H9 (cell line): ENCODE measurements at regions not wholly inside any gene's neighbourhood (a gene's known extent, or its start where the extent isn't known, plus 50 kb on each side); places are given as distances from the start of the nearest gene placed in this dataset.

ENCODE experiments used
- DNase-seq: peaks from one replicate; pipeline ENCODE4 v3.0.0-alpha.2; 2017
- H2AFZ ChIP-seq: one replicate; pipeline ENCODE4 v1.6.1; 2013; ENCODE audit warnings: mild to moderate bottlenecking, low read length, control low read depth, moderate library complexity
- H2AK5ac ChIP-seq: 2 replicates; pipeline ENCODE4 v1.6.1; 2013; ENCODE audit warnings: low read length, control low read depth, mixed read lengths; ENCODE audit not compliant: insufficient read length
- H2BK120ac ChIP-seq: one replicate; pipeline ENCODE4 v1.6.1; 2013; ENCODE audit warnings: low read depth, mild to moderate bottlenecking, low read length, control low read depth, inconsistent platforms; ENCODE audit not compliant: poor library complexity, severe bottlenecking
- H2BK12ac ChIP-seq: 2 replicates; pipeline ENCODE4 v1.6.1; 2013; ENCODE audit warnings: low read length, control low read depth, mixed read lengths, low read depth; ENCODE audit not compliant: insufficient read length
- H2BK15ac ChIP-seq: 2 replicates; pipeline ENCODE4 v1.6.1; 2013; ENCODE audit warnings: low read depth, low read length, control low read depth
- H2BK20ac ChIP-seq: one replicate; pipeline ENCODE4 v1.6.1; 2013; ENCODE audit warnings: low read depth, mild to moderate bottlenecking, low read length, control low read depth, inconsistent platforms; ENCODE audit not compliant: poor library complexity, severe bottlenecking
- H2BK5ac ChIP-seq: 2 replicates; pipeline ENCODE4 v1.6.1; 2013; ENCODE audit warnings: low read length, control low read depth, mixed read lengths; ENCODE audit not compliant: insufficient read length
- H3K14ac ChIP-seq: 2 replicates; pipeline ENCODE4 v1.6.1; 2013; ENCODE audit warnings: low read length, control low read depth; ENCODE audit not compliant: insufficient read depth
- H3K18ac ChIP-seq: 2 replicates; pipeline ENCODE4 v1.6.1; 2013; ENCODE audit warnings: low read depth, mild to moderate bottlenecking, mixed read lengths, low read length, control low read depth; ENCODE audit not compliant: insufficient read length
- H3K23ac ChIP-seq: 2 replicates; pipeline ENCODE4 v1.6.1; 2013; ENCODE audit warnings: low read length, control low read depth, mixed read lengths, low read depth; ENCODE audit not compliant: insufficient read length
- H3K23me2 ChIP-seq: 2 replicates; pipeline ENCODE4 v1.6.1; 2013; ENCODE audit warnings: low read depth, mild to moderate bottlenecking, mixed read lengths, low read length, control low read depth; ENCODE audit not compliant: insufficient read length, poor library complexity, severe bottlenecking
- H3K27ac ChIP-seq: 2 replicates; pipeline ENCODE4 v1.5.1; 2013; ENCODE audit warnings: low read length, control low read depth, mixed read lengths, low read depth; ENCODE audit not compliant: insufficient read length
- H3K27me3 ChIP-seq: 2 replicates; pipeline ENCODE4 v1.6.1; 2013; ENCODE audit warnings: low read length, control low read depth, inconsistent platforms; ENCODE audit not compliant: insufficient read depth
- H3K4ac ChIP-seq: 2 replicates; pipeline ENCODE4 v1.6.1; 2013; ENCODE audit warnings: low read depth, mild to moderate bottlenecking, control low read depth, inconsistent platforms, low read length, moderate library complexity
- H3K4me1 ChIP-seq: 2 replicates; pipeline ENCODE4 v1.6.1; 2013; ENCODE audit warnings: low read length, control low read depth, inconsistent platforms; ENCODE audit not compliant: insufficient read depth
- H3K4me2 ChIP-seq: 2 replicates; pipeline ENCODE4 v1.6.1; 2013; ENCODE audit warnings: low read length, control low read depth, mixed read lengths; ENCODE audit not compliant: insufficient read length, insufficient read depth
- H3K56ac ChIP-seq: 2 replicates; pipeline ENCODE4 v1.6.1; 2013; ENCODE audit warnings: low read depth, mild to moderate bottlenecking, mixed read lengths, low read length, control low read depth; ENCODE audit not compliant: insufficient read length
- H3K79me1 ChIP-seq: 2 replicates; pipeline ENCODE4 v1.6.1; 2013; ENCODE audit warnings: low read depth, mild to moderate bottlenecking, moderate library complexity, low read length, control low read depth, inconsistent platforms; ENCODE audit not compliant: insufficient read depth, poor library complexity, severe bottlenecking
- H3K79me2 ChIP-seq: 2 replicates; pipeline ENCODE4 v1.6.1; 2013; ENCODE audit warnings: low read length, control low read depth, inconsistent platforms; ENCODE audit not compliant: insufficient read depth
- H3K9ac ChIP-seq: 2 replicates; pipeline ENCODE4 v1.6.1; 2013; ENCODE audit warnings: low read length, control low read depth, mixed read lengths; ENCODE audit not compliant: insufficient read length; ENCODE audit errors: extremely low read depth
- H3K9me3 ChIP-seq: one replicate; pipeline ENCODE4 v1.6.1; 2013; ENCODE audit warnings: low read depth, low read length, inconsistent platforms; ENCODE audit not compliant: control insufficient read depth
- H3T11ph ChIP-seq: one replicate; pipeline ENCODE4 v1.6.1; 2013; ENCODE audit warnings: mild to moderate bottlenecking, low read length, control low read depth, inconsistent platforms
- H4K20me1 ChIP-seq: one replicate; pipeline ENCODE4 v1.6.1; 2013; ENCODE audit not compliant: control insufficient read depth, insufficient read length, insufficient read depth
- H4K5ac ChIP-seq: 2 replicates; pipeline ENCODE4 v1.6.1; 2013; ENCODE audit warnings: low read depth, mild to moderate bottlenecking, mixed read lengths, low read length, control low read depth; ENCODE audit not compliant: insufficient read length
- H4K8ac ChIP-seq: replicated peaks from 2 replicates; pipeline ENCODE4 v1.6.1; 2013; ENCODE audit warnings: low read length, control low read depth, mixed read lengths, low read depth; ENCODE audit not compliant: insufficient read length
- H4K91ac ChIP-seq: 2 replicates; pipeline ENCODE4 v1.6.1; 2013; ENCODE audit warnings: low read depth, mild to moderate bottlenecking, moderate library complexity, mixed read lengths, low read length, control low read depth; ENCODE audit not compliant: insufficient read length
- H3K27ac Mint-ChIP-seq, 3 experiments: 2 replicates in 2 of 3; 3 replicates in 1 of 3; pipeline ENCODE4 v1.8.0; 2020 to 2021; ENCODE audit warnings: mixed read lengths in 3 of 3, mild to moderate bottlenecking in 1 of 3, moderate library complexity in 1 of 3
- H3K27me3 Mint-ChIP-seq: 2 replicates; pipeline ENCODE4 v1.8.0; 2021; ENCODE audit warnings: low read depth, mild to moderate bottlenecking, moderate library complexity, mixed read lengths
- H3K36me3 Mint-ChIP-seq, 3 experiments: 2 replicates in 2 of 3; 3 replicates in 1 of 3; pipeline ENCODE4 v1.8.0; 2020 to 2021; ENCODE audit warnings: low read depth in 3 of 3, mixed read lengths in 3 of 3; ENCODE audit not compliant: insufficient read depth in 1 of 3
- H3K4me1 Mint-ChIP-seq, 2 experiments: 2 replicates each; pipeline ENCODE4 v1.8.0; 2020; ENCODE audit warnings: mixed read lengths in 2 of 2
- H3K4me3 Mint-ChIP-seq, 2 experiments: 2 replicates in 1 of 2; 3 replicates in 1 of 2; pipeline ENCODE4 v1.8.0; 2020 to 2021; ENCODE audit warnings: mild to moderate bottlenecking in 2 of 2, mixed read lengths in 2 of 2, moderate library complexity in 1 of 2
- H3K9me3 Mint-ChIP-seq, 2 experiments: 2 replicates in 1 of 2; 3 replicates in 1 of 2; pipeline ENCODE4 v1.8.0; 2020; ENCODE audit warnings: mild to moderate bottlenecking in 2 of 2, mixed read lengths in 2 of 2, moderate library complexity in 1 of 2
- CTCF ChIP-seq: fragments of 200-600 bp; sonication (generic); conservative IDR thresholded peaks from 3 replicates; pipeline ENCODE4 v1.8.0; 2021; ENCODE audit warnings: antibody characterized with exemption, mild to moderate bottlenecking
- WGBS: extraction: QIAGEN DNeasy Blood & Tissue Kit; methylation state at CpG from one replicate; pipeline ENCODE4 v1.1.7; 2013; ENCODE audit warnings: missing lambda C conversion rate, low lambda C conversion rate, mixed read lengths; ENCODE audit not compliant: insufficient read length; ENCODE audit errors: extremely low coverage; 5-methylcytosine and 5-hydroxymethylcytosine counted together

GRCh38 chr5:169433221-169433651, 132.3 kb upstream of the SLIT3 start:
- no peaks in the 10 kb centered on the region for H3K4me1 ChIP-seq
- H3K14ac ChIP-seq, result no peak overlapping the region
- H2BK20ac ChIP-seq, result no peak overlapping the region
- Mint-ChIP-seq H3K27me3 (no peaks in the 10 kb centered on the region; the same call in 1 of the 2 replicates), H3K27ac (peak overlapping the region in 1 of 3 experiments; percentile 17; a peak in 1 of 7 replicates), H3K9me3 (no peaks in the 10 kb centered on the region), H3K36me3 (no peaks in the 10 kb centered on the region), H3K4me3 (no peak overlapping the region), H3K4me1 (peaks cover 3 to 7% of the 10 kb centered on the region in 2 experiments; a peak in 3 of 4 replicates)
- H4K91ac ChIP-seq, result no peak overlapping the region
- no peak overlapping the region for H2BK12ac ChIP-seq
- H3T11ph ChIP-seq, result no peak overlapping the region
- H4K20me1 ChIP-seq, result no peaks in the 10 kb centered on the region
- H3K27ac ChIP-seq, result no peak overlapping the region
- H3K9me3 ChIP-seq, result no peaks in the 10 kb centered on the region
- no peak for TF ChIP-seq CTCF
- no peak overlapping the region for H3K23ac ChIP-seq
- H2BK5ac ChIP-seq, result no peak overlapping the region
- no peak overlapping the region for H3K18ac ChIP-seq
- H4K8ac ChIP-seq, result no peak overlapping the region
- H3K9ac ChIP-seq, result no peak overlapping the region
- WGBS, result no CpG with 5 or more reads among the region's 5 CpGs
- no peak overlapping the region for H3K56ac ChIP-seq
- no peaks in the 10 kb centered on the region for H3K79me2 ChIP-seq
- H2AK5ac ChIP-seq, result no peak overlapping the region
- H2AFZ ChIP-seq, result no peak overlapping the region
- no peak for DNase-seq
- H4K5ac ChIP-seq, result no peak overlapping the region
- no peaks in the 10 kb centered on the region for H3K23me2 ChIP-seq
- no peak overlapping the region for H2BK15ac ChIP-seq
- H3K27me3 ChIP-seq, result no peaks in the 10 kb centered on the region
- H3K79me1 ChIP-seq, result no peaks in the 10 kb centered on the region
- no peak overlapping the region for H3K4ac ChIP-seq
- no peak overlapping the region for H3K4me2 ChIP-seq
- no peak overlapping the region for H2BK120ac ChIP-seq
